PC-3 (cell line): ENCODE measurements at regions not wholly inside any gene's neighbourhood (a gene's known extent, or its start where the extent isn't known, plus 50 kb on each side); places are given as distances from the start of the nearest gene placed in this dataset.

ENCODE experiments used
- CTCF ChIP-seq: fragments of 300-600 bp; sonication (generic); conservative IDR thresholded peaks from 2 replicates; pipeline ENCODE4 v1.5.1; 2017; ENCODE audit warnings: antibody characterized with exemption, low read depth, mild to moderate bottlenecking, low read length
- EZH2 ChIP-seq: fragments of 300-600 bp; sonication (generic); IDR thresholded peaks from one replicate; pipeline ENCODE4 v1.6.1; 2017; ENCODE audit warnings: antibody characterized with exemption, mild to moderate bottlenecking, low read length; ENCODE audit not compliant: unreplicated experiment
- EZH2phosphoT487 ChIP-seq: fragments of 300-600 bp; sonication (generic); IDR thresholded peaks from 2 replicates; pipeline ENCODE4 v1.6.1; 2018; ENCODE audit warnings: mild to moderate bottlenecking, antibody characterized with exemption, low read length, borderline replicate concordance

DNA sequence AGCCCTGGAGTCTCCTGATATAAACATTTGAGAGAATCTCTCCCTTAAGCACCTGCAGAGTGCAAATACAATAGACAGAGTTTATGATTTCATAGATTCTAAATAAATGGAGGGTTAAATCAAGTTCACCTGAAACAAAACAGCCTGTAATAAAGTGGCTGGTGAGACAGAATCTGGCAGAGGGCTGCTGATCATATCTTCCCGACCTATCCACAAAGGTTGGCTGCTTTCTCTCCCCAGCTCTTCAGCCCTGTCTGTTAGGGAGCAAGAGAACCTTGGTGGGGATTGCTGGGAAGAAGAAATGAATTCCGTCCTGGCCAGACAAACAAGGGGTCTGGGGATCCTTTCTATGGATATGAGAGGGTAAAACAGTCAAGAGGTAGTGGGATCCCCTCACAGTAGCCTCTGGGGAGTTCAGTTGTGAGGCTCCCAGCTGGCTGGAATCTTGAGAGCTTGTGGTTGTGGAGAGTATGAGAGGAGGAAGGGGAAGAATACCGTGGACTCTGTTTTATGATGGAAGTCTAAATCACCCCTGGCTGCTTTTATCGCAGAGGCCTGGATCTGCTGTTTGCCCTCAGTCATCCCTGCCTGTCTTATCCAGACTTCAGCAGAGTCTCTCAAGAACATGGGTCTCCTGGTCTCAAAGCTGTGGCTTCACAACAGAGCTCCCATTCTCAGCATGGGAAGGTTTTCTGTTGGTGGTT lies 451.3 kb downstream of the NTRK3 start:
- TF ChIP-seq CTCF (no peak), EZH2phosphoT487 (no peak), EZH2 (no peak)
